G401 (cell line): ENCODE measurements at regions not wholly inside any gene's neighbourhood (a gene's known extent, or its start where the extent isn't known, plus 50 kb on each side); places are given as distances from the start of the nearest gene placed in this dataset.
"Not testable (repeated sequence)": the region's sequence is repeated elsewhere in the genome, so short reads cannot be mapped to it uniquely, and the experiment has no call there.

Source experiments
- DNase-seq: peaks from one replicate; pipeline ENCODE4 v3.0.0-alpha.2; 2015; ENCODE audit warnings: low spot score
- in situ Hi-C: cut with HindIII; loops from 2 replicates; pipeline ENCODE4 v1.10.0; 2016; ENCODE audit warnings: low sequenced_read_pairs, mixed read lengths

GRCh38 chr21:14670409-14670808 is 124.3 kb upstream of the SAMSN1 start:
- no peak for DNase-seq
- in situ Hi-C loops: no loop called here

DNA sequence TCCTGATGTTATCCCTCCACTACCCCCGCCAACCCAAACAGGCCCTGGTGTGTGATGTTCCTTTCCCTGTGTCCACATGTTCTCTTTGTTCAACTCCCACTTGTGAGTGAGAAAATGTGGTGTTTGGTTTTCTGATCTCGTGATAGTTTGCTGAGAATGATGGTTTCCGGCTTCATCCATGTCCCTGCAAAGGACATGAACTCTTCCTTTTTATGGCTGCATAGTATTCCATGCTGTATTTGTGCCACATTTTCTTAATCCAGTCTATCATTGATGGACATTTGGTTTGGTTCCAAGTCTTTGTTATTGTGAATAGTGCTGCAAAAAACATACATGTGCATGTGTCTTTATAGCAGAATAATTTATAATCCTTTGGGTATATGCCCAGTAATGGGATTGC is 123.0 kb upstream of the SAMSN1 start:
- DNase-seq, in situ Hi-C loops: not testable (repeated sequence)

GRCh38 chr21:14657241-14658008 is 111.3 kb upstream of the SAMSN1 start:
- no peak for DNase-seq
- in situ Hi-C loops: no loop called here

GRCh38 chr21:14646893-14647292 is 100.8 kb upstream of the SAMSN1 start:
- DNase-seq: no peak
- in situ Hi-C loops: no loop called here

GRCh38 chr21:14645702-14646101 is 99.6 kb upstream of the SAMSN1 start:
- DNase-seq: no peak
- in situ Hi-C loops: no loop called here

DNA sequence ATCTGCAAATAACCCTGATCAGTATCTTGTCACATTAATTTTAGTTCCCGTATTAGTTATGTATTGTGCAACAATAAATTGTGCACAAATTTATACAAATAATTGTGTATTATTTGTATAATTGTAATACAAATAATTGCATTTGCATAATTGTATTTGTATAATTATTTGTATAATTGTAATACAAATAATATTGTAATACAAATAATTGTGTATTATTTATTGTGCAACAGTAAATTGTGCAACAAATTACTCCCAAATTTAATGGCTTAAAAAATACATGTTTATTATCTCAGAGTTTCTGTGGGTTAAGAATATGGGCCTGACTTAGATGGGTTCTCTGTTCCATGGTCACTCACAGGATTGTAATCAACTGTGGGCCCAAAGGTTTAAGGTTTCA is 86.2 kb upstream of the SAMSN1 start:
- in situ Hi-C loops: no loop called here
- DNase-seq: no peak

DNA sequence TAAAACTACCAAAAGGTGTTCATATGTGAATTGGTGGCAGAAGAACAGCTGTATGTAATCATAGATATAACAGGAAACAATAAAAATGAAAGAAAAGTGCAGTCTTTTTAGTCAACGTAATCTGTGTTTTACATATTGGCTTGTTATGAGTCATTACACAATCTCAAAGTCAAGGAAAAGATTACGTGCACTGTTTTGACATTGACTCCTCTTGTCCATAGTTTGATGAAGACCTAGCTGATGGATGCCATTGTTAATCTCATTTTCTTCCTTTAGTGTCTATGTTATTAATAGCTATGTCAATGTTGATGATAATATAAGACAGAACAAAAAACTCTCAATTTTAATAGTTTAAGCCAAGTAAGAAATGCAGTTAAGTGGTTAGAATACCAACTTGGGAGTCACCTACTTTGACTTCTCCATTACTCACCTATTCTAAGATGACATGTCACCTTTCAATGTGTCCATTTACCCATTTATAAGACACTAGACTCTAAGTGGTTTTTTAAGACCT is 84.5 kb upstream of the SAMSN1 start:
- DNase-seq: no peak
- in situ Hi-C loops: no loop called here

GRCh38 chr21:14629461-14629860 is 83.3 kb upstream of the SAMSN1 start:
- no peak for DNase-seq
- in situ Hi-C loops: no loop called here

DNA sequence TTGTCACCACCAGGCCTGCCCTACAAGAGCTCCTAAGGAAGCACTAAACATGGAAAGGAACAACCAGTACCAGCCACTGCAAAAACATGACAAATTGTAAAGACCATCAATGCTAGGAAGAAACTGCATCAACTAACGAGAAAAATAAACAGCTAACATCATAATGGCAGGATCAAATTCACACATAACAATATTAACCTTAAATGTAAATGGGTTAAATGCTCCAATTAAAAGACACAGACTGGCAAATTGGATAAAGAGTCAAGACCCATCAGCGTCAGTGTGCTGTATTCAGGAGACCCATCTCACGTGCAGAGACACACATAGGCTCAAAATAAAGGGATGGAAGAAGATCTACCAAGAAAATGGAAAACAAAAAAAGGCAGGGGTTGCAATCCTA is 77.0 kb upstream of the SAMSN1 start:
- DNase-seq, in situ Hi-C loops: not testable (repeated sequence)

GRCh38 chr21:14620152-14620551 is 74.0 kb upstream of the SAMSN1 start:
- DNase-seq: no peak
- in situ Hi-C loops: no loop called here

GRCh38 chr21:14617871-14618270 is 71.8 kb upstream of the SAMSN1 start:
- in situ Hi-C loops: no loop called here
- DNase-seq: no peak

- in situ Hi-C loops: no loop called here
- DNase-seq: no peak
These were observed 70.9 kb upstream of the SAMSN1 start for GRCh38 chr21:14617040-14617393.

GRCh38 chr21:14616380-14617039 is 70.4 kb upstream of the SAMSN1 start:
- DNase-seq: no peak
- in situ Hi-C loops: no loop called here

GRCh38 chr21:14615359-14615974 is 69.4 kb upstream of the SAMSN1 start:
- in situ Hi-C loops: no loop called here
- no peak for DNase-seq

DNA sequence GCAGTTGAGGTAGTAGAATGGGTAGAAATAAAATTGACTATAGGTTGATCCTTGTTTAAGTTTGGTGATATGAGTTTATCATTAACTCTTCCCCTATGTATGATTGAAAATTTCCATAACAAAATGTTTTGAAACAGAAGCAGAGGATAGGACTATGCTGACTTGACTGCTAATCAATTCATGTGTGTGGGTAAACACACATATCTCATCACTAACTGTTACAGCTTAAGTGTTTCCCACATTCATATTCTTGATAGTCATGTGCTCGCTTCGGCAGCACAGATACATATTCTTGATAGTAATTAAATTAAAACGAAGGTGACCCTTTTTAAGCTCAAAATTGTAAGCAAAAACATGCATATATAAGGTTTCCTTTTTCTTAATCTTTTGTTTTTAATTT is 68.2 kb upstream of the SAMSN1 start:
- in situ Hi-C loops: no loop called here
- DNase-seq: no peak

- in situ Hi-C loops: no loop called here
- DNase-seq: no peak
These were observed 67.5 kb upstream of the SAMSN1 start for GRCh38 chr21:14613486-14614224.

- DNase-seq, in situ Hi-C loops: not testable (repeated sequence)
These were observed 64.0 kb upstream of the SAMSN1 start for GRCh38 chr21:14610119-14610518.

GRCh38 chr21:14609274-14609673 is 63.2 kb upstream of the SAMSN1 start:
- in situ Hi-C loops: no loop called here

DNA sequence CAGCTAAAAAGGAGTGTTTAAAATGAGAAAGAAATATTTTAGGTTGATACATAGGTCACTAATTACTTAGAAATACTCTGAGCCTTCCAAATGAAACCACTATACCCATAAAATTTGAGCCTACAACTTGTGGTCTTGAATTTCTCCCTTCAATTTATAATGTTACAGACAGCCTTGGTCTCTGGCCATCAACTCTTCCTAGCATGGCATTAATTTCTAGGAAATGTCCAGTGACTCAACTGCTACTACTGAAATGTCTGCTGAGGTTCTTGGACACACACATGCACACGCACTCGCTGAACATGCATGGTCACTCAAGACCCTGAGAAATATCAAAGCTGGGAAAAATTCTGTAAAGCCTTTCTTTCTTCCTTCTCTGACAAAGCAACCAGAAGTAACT is 61.1 kb upstream of the SAMSN1 start:
- DNase-seq: no peak
- in situ Hi-C loops: no loop called here

More at GRCh38 chr21:14609274-14609673, 63.2 kb upstream of the SAMSN1 start:
- DNase-seq: no peak

DNA sequence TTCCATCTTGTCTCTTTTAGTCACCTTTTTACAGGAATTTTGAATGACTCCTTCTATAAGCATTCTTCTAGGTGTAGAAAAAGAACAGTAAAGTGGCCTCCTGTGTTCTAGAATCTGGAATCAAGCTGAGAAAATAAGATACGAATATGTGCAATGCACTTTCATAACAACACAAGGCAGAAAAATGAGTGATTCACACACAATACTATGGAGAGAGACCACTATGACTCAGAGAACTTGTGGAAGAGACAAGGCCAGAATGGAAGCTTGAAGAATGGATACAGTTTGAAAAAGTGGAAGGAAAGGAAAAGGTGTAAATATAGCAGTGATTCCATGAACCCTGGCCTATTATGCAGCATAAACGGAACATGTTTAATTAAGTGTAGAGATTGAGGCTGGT is 57.1 kb upstream of the SAMSN1 start:
- no peak for DNase-seq
- in situ Hi-C loops: no loop called here
